Stimulated activated CD8-positive, alpha-beta memory T cell treated with anti-CD3 and anti-CD28 coated beads, Interleukin-7, amount 100 ng/mL, for 48 hours (primary cell): ENCODE measurements at regions not wholly inside any gene's neighbourhood (a gene's known extent, or its start where the extent isn't known, plus 50 kb on each side); places are given as distances from the start of the nearest gene placed in this dataset.

Source experiments
- DNase-seq, 2 donors: peaks; one replicate each; pipeline ENCODE4 v3.0.0-alpha.2; 2020; ENCODE audit warnings: low read depth in 1 of 2; ENCODE audit errors: extremely low read depth in 1 of 2

GRCh38 chr1:168959382-168959781 is 147.1 kb upstream of the ATP1B1 start:
- DNase-seq: no peak

GRCh38 chr1:168960114-168960513 is 146.4 kb upstream of the ATP1B1 start:
- no peak for DNase-seq

- no peak for DNase-seq
Observed at GRCh38 chr1:168960595-168960994, 145.9 kb upstream of the ATP1B1 start.

- no peak for DNase-seq
Observed at GRCh38 chr1:168963601-168964000, 142.9 kb upstream of the ATP1B1 start.

DNA sequence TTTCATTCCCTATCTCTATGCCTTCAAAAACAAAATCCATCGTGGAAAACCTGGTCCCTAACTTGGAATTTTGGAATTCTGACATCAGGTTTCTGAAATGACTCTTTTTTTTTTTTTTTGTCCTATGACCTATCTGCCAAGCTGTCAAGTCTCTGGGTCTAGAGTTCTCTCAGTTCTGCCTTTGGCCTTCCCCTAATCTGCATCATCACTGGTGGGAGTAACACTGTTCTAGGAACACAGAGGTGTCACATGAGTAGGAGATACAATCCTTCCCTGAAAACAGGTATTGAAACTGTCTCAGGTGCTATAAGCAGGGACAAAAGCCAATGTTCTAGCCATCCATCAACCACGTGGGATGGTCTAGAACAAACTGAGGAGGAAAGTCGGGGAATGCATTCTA is 142.0 kb upstream of the ATP1B1 start:
- no peak for DNase-seq

DNA sequence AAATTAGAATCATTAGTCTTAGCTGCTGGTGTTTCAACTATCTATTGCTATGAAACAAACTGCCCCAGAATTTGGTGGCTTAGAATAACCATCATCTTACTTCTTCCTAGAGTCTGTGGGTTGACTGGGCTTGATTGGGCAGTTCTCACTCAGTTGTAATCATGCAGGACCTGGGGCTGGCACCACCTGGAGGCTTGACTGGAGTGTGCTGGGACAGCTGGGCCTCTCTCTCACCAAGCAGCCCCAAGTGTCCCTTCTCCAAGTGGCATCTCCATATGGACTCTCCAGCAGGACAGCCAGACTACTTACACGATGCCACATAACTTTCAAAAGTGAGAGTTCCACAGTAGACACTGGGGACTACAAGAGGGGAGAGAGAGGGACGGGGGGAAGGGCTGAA is 140.3 kb upstream of the ATP1B1 start:
- DNase-seq: no peak

GRCh38 chr1:168966636-168967035 is 139.9 kb upstream of the ATP1B1 start:
- no peak for DNase-seq

DNA sequence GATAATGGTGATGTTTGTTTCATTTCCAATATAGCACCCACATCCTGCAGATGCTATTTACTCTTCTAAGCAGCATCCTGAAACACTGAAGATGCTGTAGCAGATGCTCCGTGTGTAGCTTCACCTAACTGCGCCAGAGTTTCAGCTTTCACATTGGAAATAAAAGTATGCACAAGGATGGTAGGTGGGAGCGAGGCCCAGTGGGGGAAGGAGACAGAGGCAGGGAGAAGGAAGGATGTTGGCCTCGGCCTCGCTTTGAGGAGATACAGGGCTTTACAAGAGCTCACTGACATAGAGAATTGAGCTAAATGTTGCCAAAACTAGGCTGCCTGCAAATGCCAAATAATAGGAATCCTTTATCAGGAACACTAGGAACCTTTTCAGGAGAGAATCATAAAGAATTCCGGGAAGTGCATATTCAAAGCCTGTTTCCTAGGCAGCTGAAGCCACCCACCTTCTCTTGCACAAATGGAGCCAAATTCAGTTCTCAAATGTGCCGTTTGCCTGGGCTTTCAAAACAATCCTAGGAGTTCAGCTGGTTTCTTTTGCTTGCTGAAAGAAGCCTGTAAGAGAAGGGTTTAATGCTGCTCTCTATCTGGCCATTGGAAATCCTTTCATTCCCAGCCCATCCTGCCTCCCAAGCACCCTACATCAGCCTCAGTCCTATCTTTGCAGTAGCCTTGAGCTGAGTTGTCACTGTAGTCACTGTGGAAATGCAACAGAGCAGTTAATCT is 135.4 kb upstream of the ATP1B1 start:
- DNase-seq: no peak

GRCh38 chr1:168972225-168972624 is 134.3 kb upstream of the ATP1B1 start:
- no peak for DNase-seq

- no peak for DNase-seq
Observed at GRCh38 chr1:168972887-168973286, 133.6 kb upstream of the ATP1B1 start.

- DNase-seq: no peak
Observed at GRCh38 chr1:168974117-168974516, 132.4 kb upstream of the ATP1B1 start.

DNA sequence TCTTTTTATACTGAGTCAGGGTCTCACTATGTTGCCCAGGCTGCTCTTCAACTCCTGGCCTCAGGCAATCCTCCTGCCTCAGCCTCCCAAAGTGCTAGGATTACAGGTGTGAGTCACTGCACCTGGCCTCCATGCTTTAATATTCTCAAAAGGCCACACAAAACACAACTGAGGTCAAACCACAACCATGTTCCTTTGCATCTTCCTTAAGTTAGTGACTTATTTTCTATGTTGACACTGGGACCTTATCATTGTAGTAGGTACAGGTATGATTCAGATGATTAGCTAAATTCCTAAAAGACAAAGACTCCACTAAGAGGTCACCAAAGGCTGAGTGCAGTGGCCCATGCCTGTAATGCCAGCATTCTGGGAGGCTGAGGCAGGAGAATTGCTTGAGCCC is 131.9 kb upstream of the ATP1B1 start:
- DNase-seq: no peak

DNA sequence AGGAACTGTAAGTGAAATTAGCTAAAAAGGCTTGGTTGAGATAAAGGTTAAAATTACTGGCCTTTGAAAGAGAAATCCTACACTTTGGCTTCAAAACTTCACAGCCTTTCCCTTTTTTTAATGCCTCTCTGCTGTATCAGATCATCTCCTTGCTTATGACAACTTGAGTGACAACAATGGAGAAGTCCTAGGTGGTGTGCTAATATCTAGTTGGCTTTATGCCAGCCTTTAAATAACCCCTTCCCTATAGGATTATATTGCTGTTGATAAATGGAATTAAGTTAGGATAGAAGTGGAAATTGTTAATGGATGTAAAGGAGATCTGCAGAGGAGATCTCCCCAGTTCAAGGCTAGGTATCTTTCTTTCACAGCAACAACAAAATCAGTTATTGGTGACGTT is 130.2 kb upstream of the ATP1B1 start:
- DNase-seq: no peak

DNA sequence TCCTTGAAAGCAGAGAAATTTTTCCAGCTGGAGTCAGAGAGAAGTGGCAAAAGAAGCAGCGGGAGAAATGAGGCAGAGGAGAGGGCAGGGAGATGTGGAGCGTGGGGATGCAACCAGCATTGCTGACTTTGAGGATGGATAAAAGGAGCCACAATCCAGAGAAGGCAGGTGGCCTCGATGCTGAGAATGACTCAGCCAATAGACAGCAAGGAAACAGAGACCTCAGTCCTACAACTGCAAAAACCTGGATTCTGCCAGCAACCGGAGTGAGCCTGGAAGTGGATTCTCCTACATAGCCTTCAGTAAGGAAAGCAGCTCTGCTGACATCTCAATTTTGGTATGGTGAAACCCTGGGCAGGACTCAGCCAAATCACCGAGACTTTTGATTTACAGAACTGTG is 128.9 kb upstream of the ATP1B1 start:
- no peak for DNase-seq

GRCh38 chr1:168979276-168979675 is 127.2 kb upstream of the ATP1B1 start:
- no peak for DNase-seq

- no peak for DNase-seq
Observed at GRCh38 chr1:168980180-168980579, 126.3 kb upstream of the ATP1B1 start.

GRCh38 chr1:168980656-168981055 is 125.8 kb upstream of the ATP1B1 start:
- no peak for DNase-seq

DNA sequence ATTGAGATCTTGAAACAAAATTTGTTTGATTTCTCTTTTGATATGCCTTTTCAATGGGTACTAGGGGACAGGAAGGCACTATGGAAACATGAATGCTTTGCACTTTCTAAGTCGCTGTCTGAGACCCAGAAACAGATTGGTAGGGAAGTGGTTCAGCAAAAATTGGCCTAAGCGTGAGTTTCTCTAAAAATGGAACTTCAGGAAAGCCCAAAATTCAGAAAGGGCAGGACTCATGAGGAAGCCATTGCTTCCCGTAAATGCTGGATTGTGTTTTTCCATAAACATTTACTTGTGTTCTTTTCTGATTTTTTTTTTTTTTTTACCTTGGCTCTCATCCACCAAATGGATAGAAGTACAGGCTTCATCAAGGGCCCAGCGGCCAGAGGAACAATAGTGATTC is 123.7 kb upstream of the ATP1B1 start:
- no peak for DNase-seq

- no peak for DNase-seq
Observed at GRCh38 chr1:168987330-168987729, 119.2 kb upstream of the ATP1B1 start.

GRCh38 chr1:168987923-168988322 is 118.6 kb upstream of the ATP1B1 start:
- DNase-seq: no peak

- no peak for DNase-seq
Observed at GRCh38 chr1:168989985-168990384, 116.5 kb upstream of the ATP1B1 start.

GRCh38 chr1:168991667-168992475 is 114.6 kb upstream of the ATP1B1 start:
- peak in 1 of 2 donors; percentile 1 for DNase-seq
